Head of caudate nucleus (tissue), 42 donors: ENCODE measurements at regions not wholly inside any gene's neighbourhood (a gene's known extent, or its start where the extent isn't known, plus 50 kb on each side); places are given as distances from the start of the nearest gene placed in this dataset.
"Not testable (repeated sequence)": the region's sequence is repeated elsewhere in the genome, so short reads cannot be mapped to it uniquely, and the experiment has no call there.

Source experiments
- DNase-seq, 42 donors: peaks; one replicate each; pipeline versions ENCODE4 v3.0.0 to v3.0.0-alpha.2; 2020 to 2021; ENCODE audit warnings: mixed read lengths in 7 of 42
- intact Hi-C: fragments of 100-400 bp; cut with DNase I; formaldehyde crosslinking; loops from one replicate; pipeline ENCODE4 v1.15.0; 2022

GRCh38 chr12:92237762-92238523 lies 92.3 kb upstream of the BTG1 start:
- DNase-seq = no peak
- intact Hi-C loops = no loop called here

- no peak for DNase-seq
- intact Hi-C loops = no loop called here
Observed at GRCh38 chr12:92237262-92237661, 91.6 kb upstream of the BTG1 start.

- no peak for DNase-seq
- intact Hi-C loops = no loop called here
Observed at GRCh38 chr12:92235703-92236472, 90.2 kb upstream of the BTG1 start.

GRCh38 chr12:92234533-92234932 lies 88.9 kb upstream of the BTG1 start:
- intact Hi-C loops = no loop called here
- DNase-seq = no peak

- intact Hi-C loops = no loop called here
- DNase-seq = no peak
Observed at GRCh38 chr12:92233346-92234015, 87.8 kb upstream of the BTG1 start.

GRCh38 chr12:92232371-92232932 lies 86.8 kb upstream of the BTG1 start:
- not testable (repeated sequence) for DNase-seq

GRCh38 chr12:92231945-92232344 lies 86.3 kb upstream of the BTG1 start:
- DNase-seq, intact Hi-C loops: not testable (repeated sequence)

More at GRCh38 chr12:92232371-92232932, 86.8 kb upstream of the BTG1 start:
- intact Hi-C loops = not testable (repeated sequence)

GRCh38 chr12:92231532-92231931 lies 85.9 kb upstream of the BTG1 start:
- intact Hi-C loops, DNase-seq: not testable (repeated sequence)

- intact Hi-C loops = no loop called here
- no peak for DNase-seq
Observed at GRCh38 chr12:92229381-92229780, 83.7 kb upstream of the BTG1 start.

- DNase-seq = no peak
- intact Hi-C loops = no loop called here
Observed at GRCh38 chr12:92226961-92227360, 81.3 kb upstream of the BTG1 start.

- intact Hi-C loops = no loop called here
- no peak for DNase-seq
Observed at GRCh38 chr12:92226071-92226661, 80.5 kb upstream of the BTG1 start.

- DNase-seq = no peak
- intact Hi-C loops = no loop called here
Observed at GRCh38 chr12:92224685-92225331, 79.2 kb upstream of the BTG1 start.

GRCh38 chr12:92223481-92223880 lies 77.8 kb upstream of the BTG1 start:
- intact Hi-C loops = no loop called here
- DNase-seq = no peak

GRCh38 chr12:92221656-92222315 lies 76.1 kb upstream of the BTG1 start:
- no peak for DNase-seq

GRCh38 chr12:92218394-92219077 lies 72.9 kb upstream of the BTG1 start:
- intact Hi-C loops = no loop called here
- no peak for DNase-seq

More at GRCh38 chr12:92221656-92222315, 76.1 kb upstream of the BTG1 start:
- intact Hi-C loops = no loop called here

- intact Hi-C loops = no loop called here
Observed at GRCh38 chr12:92216092-92216491, 70.4 kb upstream of the BTG1 start.

GRCh38 chr12:92215358-92215757 lies 69.7 kb upstream of the BTG1 start:
- intact Hi-C loops = no loop called here

More at GRCh38 chr12:92216092-92216491, 70.4 kb upstream of the BTG1 start:
- no peak for DNase-seq

GRCh38 chr12:92213166-92213565 lies 67.5 kb upstream of the BTG1 start:
- intact Hi-C loops = no loop called here
- DNase-seq = no peak

More at GRCh38 chr12:92215358-92215757, 69.7 kb upstream of the BTG1 start:
- DNase-seq = no peak
